Activated naive CD4-positive, alpha-beta T cell treated with Interleukin-2 at 50 U/mL for 16 hours (primary cell): ENCODE measurements at regions not wholly inside any gene's neighbourhood (a gene's known extent, or its start where the extent isn't known, plus 50 kb on each side); places are given as distances from the start of the nearest gene placed in this dataset.

ENCODE experiments used
- DNase-seq: peaks from one replicate; pipeline ENCODE4 v3.0.0-alpha.2; 2020

GRCh38 chr2:9773903-9774239, 69.4 kb upstream of the TAF1B start:
- DNase-seq, result no peak

- no peak for DNase-seq
Measured at GRCh38 chr2:9774266-9774665, 69.0 kb upstream of the TAF1B start.

- DNase-seq, result no peak
Measured at GRCh38 chr2:9775351-9775750, 67.9 kb upstream of the TAF1B start.

GRCh38 chr2:9775999-9776712, 67.1 kb upstream of the TAF1B start:
- DNase-seq, result no peak

GRCh38 chr2:9777081-9777480, 66.2 kb upstream of the TAF1B start:
- no peak for DNase-seq

GRCh38 chr2:9778012-9778411, 65.3 kb upstream of the TAF1B start:
- DNase-seq, result peak; percentile 52

GRCh38 chr2:9778471-9779316, 64.6 kb upstream of the TAF1B start:
- no peak for DNase-seq

GRCh38 chr2:9779596-9780264, 63.5 kb upstream of the TAF1B start:
- DNase-seq, result peak; percentile 61

GRCh38 chr2:9780368-9781130, 62.7 kb upstream of the TAF1B start:
- DNase-seq, result peak; percentile 37

- no peak for DNase-seq
Measured at GRCh38 chr2:9781252-9781651, 62.0 kb upstream of the TAF1B start.

GRCh38 chr2:9782197-9782719, 61.0 kb upstream of the TAF1B start:
- DNase-seq, result peak; percentile 80

GRCh38 chr2:9789371-9789770, 53.9 kb upstream of the TAF1B start:
- DNase-seq, result no peak

- DNase-seq, result no peak
Measured at GRCh38 chr2:9790702-9791225, 52.5 kb upstream of the TAF1B start.

- no peak for DNase-seq
Measured at GRCh38 chr2:9791711-9792110, 51.6 kb upstream of the TAF1B start.

- DNase-seq, result no peak
Measured at GRCh38 chr2:9793156-9793917, 49.9 kb upstream of the TAF1B start.
